ENCODE measurements at regions not wholly inside any gene's neighbourhood (a gene's known extent, or its start where the extent isn't known, plus 50 kb on each side); places are given as distances from the start of the nearest gene placed in this dataset.

- Histone ChIP-seq H2AFZ (ENCODE audit: low read length) (no peak overlapping the region), H3K27me3 (ENCODE audit: insufficient read depth, low read length) (no peaks in the 10 kb centered on the region), H3K36me3 (ENCODE audit: insufficient read depth, low read length) (no peaks in the 10 kb centered on the region), H3F3A (ENCODE audit: insufficient read depth, low read length) (no peaks in the 10 kb centered on the region), H3K27ac (ENCODE audit: low read depth, low read length, poor library complexity, severe bottlenecking) (no peak overlapping the region), H3K4me1 (ENCODE audit: insufficient read depth, low read length, severe bottlenecking) (no peaks in the 10 kb centered on the region), H3K79me2 (ENCODE audit: insufficient read depth, low read length) (no peaks in the 10 kb centered on the region), H4K20me1 (ENCODE audit: insufficient read depth, low read length) (no peaks in the 10 kb centered on the region), H3K9ac (ENCODE audit: low read length) (no peak overlapping the region), H3K4me3 (ENCODE audit: low read depth, low read length, poor library complexity, severe bottlenecking) (no peak overlapping the region), H3K9me3 (ENCODE audit: low read length) (no peaks in the 10 kb centered on the region), H3K4me2 (ENCODE audit: low read length) (no peak overlapping the region), H3K9me2 (ENCODE audit: low read depth, low read length) (no peaks in the 10 kb centered on the region)
- TF ChIP-seq CTCF (IDR thresholded peaks at IDR 0.05; ENCODE audit: low read length) (no peak), EZH2 (IDR thresholded peaks at IDR 0.05; ENCODE audit: borderline replicate concordance, low read length) (no peak)
Measured at GRCh38 chr13:97654236-97654635, 220.3 kb downstream of the RAP2A start.

- Histone ChIP-seq H3K27me3 (ENCODE audit: insufficient read depth, low read length) (no peaks in the 10 kb centered on the region), H3K4me2 (ENCODE audit: low read length) (no peak overlapping the region), H3K27ac (ENCODE audit: low read depth, low read length, poor library complexity, severe bottlenecking) (no peak overlapping the region), H3K9me2 (ENCODE audit: low read depth, low read length) (no peaks in the 10 kb centered on the region), H3F3A (ENCODE audit: insufficient read depth, low read length) (no peaks in the 10 kb centered on the region), H3K9ac (ENCODE audit: low read length) (no peak overlapping the region), H4K20me1 (ENCODE audit: insufficient read depth, low read length) (no peaks in the 10 kb centered on the region), H3K79me2 (ENCODE audit: insufficient read depth, low read length) (no peaks in the 10 kb centered on the region), H3K36me3 (ENCODE audit: insufficient read depth, low read length) (no peaks in the 10 kb centered on the region), H3K4me1 (ENCODE audit: insufficient read depth, low read length, severe bottlenecking) (no peaks in the 10 kb centered on the region), H3K4me3 (ENCODE audit: low read depth, low read length, poor library complexity, severe bottlenecking) (no peak overlapping the region), H3K9me3 (ENCODE audit: low read length) (no peaks in the 10 kb centered on the region), H2AFZ (ENCODE audit: low read length) (no peak overlapping the region)
- TF ChIP-seq CTCF (IDR thresholded peaks at IDR 0.05; ENCODE audit: low read length) (no peak), EZH2 (IDR thresholded peaks at IDR 0.05; ENCODE audit: borderline replicate concordance, low read length) (no peak)
Measured at GRCh38 chr13:97658556-97658955, 224.6 kb downstream of the RAP2A start.

- Histone ChIP-seq H3K36me3 (ENCODE audit: insufficient read depth, low read length) (no peaks in the 10 kb centered on the region), H3K9me2 (ENCODE audit: low read depth, low read length) (no peaks in the 10 kb centered on the region), H3K4me1 (ENCODE audit: insufficient read depth, low read length, severe bottlenecking) (no peaks in the 10 kb centered on the region), H3K4me2 (ENCODE audit: low read length) (no peak overlapping the region), H4K20me1 (ENCODE audit: insufficient read depth, low read length) (no peaks in the 10 kb centered on the region), H2AFZ (ENCODE audit: low read length) (no peak overlapping the region), H3K79me2 (ENCODE audit: insufficient read depth, low read length) (no peaks in the 10 kb centered on the region), H3K9ac (ENCODE audit: low read length) (no peak overlapping the region), H3K27ac (ENCODE audit: low read depth, low read length, poor library complexity, severe bottlenecking) (no peak overlapping the region), H3K27me3 (ENCODE audit: insufficient read depth, low read length) (no peaks in the 10 kb centered on the region), H3F3A (ENCODE audit: insufficient read depth, low read length) (no peaks in the 10 kb centered on the region), H3K4me3 (ENCODE audit: low read depth, low read length, poor library complexity, severe bottlenecking) (no peak overlapping the region), H3K9me3 (ENCODE audit: low read length) (no peaks in the 10 kb centered on the region)
- TF ChIP-seq EZH2 (IDR thresholded peaks at IDR 0.05; ENCODE audit: borderline replicate concordance, low read length): no peak
- TF ChIP-seq CTCF (IDR thresholded peaks at IDR 0.05; ENCODE audit: low read length): peak; percentile 45; the same call in 1 of the 2 replicates
Measured at GRCh38 chr13:97659602-97660001, 225.6 kb downstream of the RAP2A start.

All from OCI-LY1 (cell line).